Lung (tissue), 11 donors: ENCODE measurements at regions not wholly inside any gene's neighbourhood (a gene's known extent, or its start where the extent isn't known, plus 50 kb on each side); places are given as distances from the start of the nearest gene placed in this dataset.

Experiments used
- ATAC-seq: fragments of 200-7000 bp; cut with Tn5 transposase; one replicate; pipeline ENCODE4 v1.9.1; 2020; ENCODE audit warnings: moderate number of reproducible peaks; ENCODE audit not compliant: insufficient read depth, low FRiP score
- DNase-seq, 3 donors: peaks; one replicate each; pipeline ENCODE4 v3.0.0-alpha.2; 2013 to 2017
- H3K27ac ChIP-seq, 2 donors: one replicate each; pipeline ENCODE4 v1.5.1; 2013; ENCODE audit warnings: mild to moderate bottlenecking in 2 of 2, moderate library complexity in 2 of 2, control low read depth in 1 of 2, inconsistent platforms in 1 of 2, low read depth in 1 of 2, low read length in 1 of 2
- H3K27me3 ChIP-seq, 3 donors: one replicate each; pipeline ENCODE4 v1.5.1; 2013; ENCODE audit warnings: low read length in 2 of 3; ENCODE audit not compliant: control insufficient read depth in 3 of 3, insufficient read depth in 3 of 3
- H3K36me3 ChIP-seq, 4 donors: one replicate each; pipeline ENCODE4 v1.5.1; 2013; ENCODE audit warnings: low read length in 4 of 4, mild to moderate bottlenecking in 1 of 4, moderate library complexity in 1 of 4; ENCODE audit not compliant: control insufficient read depth in 4 of 4, insufficient read depth in 4 of 4
- H3K4me1 ChIP-seq, 5 donors: one replicate each; pipeline ENCODE4 v1.5.1; 2013; ENCODE audit warnings: low read length in 5 of 5, mild to moderate bottlenecking in 2 of 5, moderate library complexity in 1 of 5; ENCODE audit not compliant: control insufficient read depth in 5 of 5, insufficient read depth in 5 of 5
- H3K4me3 ChIP-seq: one replicate; pipeline ENCODE4 v1.5.1; 2013; ENCODE audit warnings: mild to moderate bottlenecking, control low read depth, moderate library complexity
- H3K9ac ChIP-seq, 2 donors: one replicate each; pipeline ENCODE4 v1.5.1; 2013; ENCODE audit warnings: low read length in 2 of 2, control low read depth in 1 of 2; ENCODE audit not compliant: insufficient read depth in 1 of 2
- H3K9me3 ChIP-seq, 4 donors: one replicate each; pipeline ENCODE4 v1.5.1; 2013; ENCODE audit warnings: low read length in 3 of 4, mild to moderate bottlenecking in 1 of 4, moderate library complexity in 1 of 4; ENCODE audit not compliant: control insufficient read depth in 4 of 4, insufficient read depth in 3 of 4
- CTCF ChIP-seq: IDR thresholded peaks from 2 replicates; pipeline ENCODE4 v1.5.1; 2012; ENCODE audit warnings: mild to moderate bottlenecking; ENCODE audit errors: control extremely low read depth, extremely low read depth
- WGBS, 2 donors: extraction: QIAGEN DNeasy Blood & Tissue Kit; methylation state at CpG; one replicate each; pipeline ENCODE4 v1.1.7; 2013; 5-methylcytosine and 5-hydroxymethylcytosine counted together
- donor health status: control.
- donor health status: control.
- donor health status: Bipolar disorder and iron deficiency.
- donor health status: healthy.
- donor health status: DM: yes; HTN: yes; CAD: no.

DNA sequence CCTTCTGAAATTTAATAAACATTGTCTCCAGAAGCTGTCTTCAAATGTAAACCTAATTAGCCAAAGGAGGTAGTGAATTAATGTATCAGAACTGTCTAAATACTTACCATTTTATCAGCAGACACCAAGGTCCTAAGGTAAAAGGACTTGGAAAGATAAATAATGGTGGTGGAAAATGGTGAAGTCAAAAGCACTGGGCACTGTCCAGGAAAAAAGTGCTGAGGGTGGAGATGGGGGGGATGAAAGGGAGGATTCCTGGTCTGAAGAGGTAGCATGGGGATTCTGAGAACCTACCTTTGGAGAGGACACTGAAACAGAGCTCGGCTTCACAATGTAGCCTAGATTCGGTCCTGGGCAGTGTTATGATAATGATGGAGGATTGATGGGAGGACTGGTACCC, 149.0 kb upstream of the DPH6 start:
- H3K36me3 ChIP-seq = no peaks in the 10 kb centered on the region
- no peak for TF ChIP-seq CTCF

DNA sequence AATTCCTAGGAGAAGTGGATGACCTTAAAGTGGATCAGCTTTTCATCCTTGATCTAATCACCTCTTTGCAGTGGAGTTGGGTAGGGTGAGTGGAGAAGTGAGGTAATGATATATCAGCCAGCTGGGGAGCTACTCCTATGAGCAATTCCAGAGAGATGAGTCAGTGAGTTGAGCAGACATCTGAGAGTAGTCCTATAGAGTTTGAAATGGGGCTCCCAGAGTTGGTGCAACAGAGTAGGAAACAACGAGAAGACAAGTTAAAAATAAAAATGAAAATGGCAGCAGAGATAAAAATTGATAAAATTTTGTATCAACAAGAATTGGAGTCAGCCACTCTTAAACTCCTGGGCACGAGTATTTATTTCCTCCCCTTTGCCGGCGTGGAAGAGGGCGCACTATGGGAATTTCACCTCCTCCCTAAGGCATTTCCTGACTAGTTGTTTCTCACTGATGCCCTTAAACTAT, 150.8 kb upstream of the DPH6 start:
- Histone ChIP-seq H3K4me1 (peaks cover 2 to 27% (median 12%) of the 10 kb centered on the region in 5 donors), H3K9ac (no peak overlapping the region), H3K27me3 (no peaks in the 10 kb centered on the region), H3K27ac (peak overlapping the region in 1 of 2 donors; percentile 67), H3K4me3 (no peak overlapping the region), H3K9me3 (no peaks in the 10 kb centered on the region), H3K36me3 (no peaks in the 10 kb centered on the region)
- 57 to 72% methylated on average over 5 of the region's 5 CpGs for WGBS, 2 donors
- no peak for TF ChIP-seq CTCF
- peak; percentile 59 for ATAC-seq
- no peak for DNase-seq

More for the DNA sequence above, 149.0 kb upstream of the DPH6 start:
- DNase-seq = no peak
- Histone ChIP-seq H3K4me1 (peaks cover 2 to 35% (median 12%) of the 10 kb centered on the region in 5 donors), H3K27ac (peak overlapping the region in 1 of 2 donors; percentile 53), H3K9me3 (no peaks in the 10 kb centered on the region), H3K27me3 (no peaks in the 10 kb centered on the region), H3K4me3 (no peak overlapping the region), H3K9ac (no peak overlapping the region)
- WGBS, 2 donors = 96 to 97% methylated on average over 2 of the region's 2 CpGs
- ATAC-seq = no peak

DNA sequence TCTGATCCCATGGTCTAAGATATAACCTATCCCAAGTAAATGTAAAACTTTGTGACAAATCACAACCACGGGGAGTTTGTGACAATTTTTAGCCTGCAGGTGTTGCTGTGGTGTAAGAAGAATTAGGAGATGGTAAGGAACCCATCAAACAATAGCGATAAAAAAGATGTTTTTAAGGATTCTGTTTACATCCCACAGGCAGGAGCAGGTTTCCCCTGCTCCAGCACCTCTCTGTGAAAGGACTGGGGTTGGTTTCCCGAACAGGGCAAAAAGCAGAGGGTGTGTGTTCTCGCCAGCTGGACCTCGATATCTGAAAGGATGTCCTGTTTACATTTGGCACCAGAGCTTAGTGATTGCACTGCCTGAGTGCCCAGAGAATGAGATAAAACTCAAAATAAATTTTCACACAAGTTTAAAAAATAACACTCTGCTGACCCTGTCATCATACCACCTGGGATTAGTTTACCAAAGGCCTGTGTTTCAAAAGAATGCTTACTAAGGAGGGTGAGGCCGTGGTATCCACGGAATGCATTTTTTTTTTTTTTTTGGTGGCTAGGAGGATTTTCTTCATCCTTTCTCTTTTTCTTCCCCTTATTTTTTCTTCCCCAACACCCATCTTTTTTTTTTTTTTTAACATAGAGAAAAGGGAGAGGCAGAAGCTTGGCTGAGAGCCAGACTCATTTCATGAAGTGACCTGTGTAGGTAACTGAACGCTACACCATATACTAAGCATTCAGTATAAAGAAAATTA, 151.8 kb upstream of the DPH6 start:
- TF ChIP-seq CTCF = no peak
- WGBS, 2 donors = 32 to 51% methylated on average over 8 of the region's 8 CpGs
- no peaks in the 10 kb centered on the region for H3K36me3 ChIP-seq
- H3K27me3 ChIP-seq = no peaks in the 10 kb centered on the region
- H3K9me3 ChIP-seq = no peaks in the 10 kb centered on the region
- DNase-seq = peak; percentile 47 to 75 (median 56)
- peak; percentile 42 for ATAC-seq
- H3K4me1 ChIP-seq = peaks cover 2 to 21% (median 12%) of the 10 kb centered on the region in 5 donors
- peak overlapping the region; percentile 47 to 67 for H3K27ac ChIP-seq
- H3K4me3 ChIP-seq = no peak overlapping the region
- H3K9ac ChIP-seq = no peak overlapping the region
